ENCODE measurements at regions not wholly inside any gene's neighbourhood (a gene's known extent, or its start where the extent isn't known, plus 50 kb on each side); places are given as distances from the start of the nearest gene placed in this dataset.

- TF ChIP-seq POLR2AphosphoS5 (IDR thresholded peaks at IDR 0.05) (no peak), CTCF (IDR thresholded peaks at IDR 0.05) (no peak), POLR2A (IDR thresholded peaks at IDR 0.05) (no peak)
Measured at GRCh38 chr5:2902186-2902585, 150.7 kb upstream of the IRX2 start.

All from transverse colon (tissue), 4 donors.